B cell (primary cell): ENCODE measurements at regions not wholly inside any gene's neighbourhood (a gene's known extent, or its start where the extent isn't known, plus 50 kb on each side); places are given as distances from the start of the nearest gene placed in this dataset.

Experiments used
- CTCF ChIP-seq: fragments of 200-600 bp; IDR thresholded peaks from one replicate; pipeline ENCODE4 v1.8.0; 2022; ENCODE audit warnings: antibody characterized with exemption, mild to moderate bottlenecking
- EZH2 ChIP-seq: IDR thresholded peaks from 2 replicates; pipeline ENCODE4 v1.6.1; 2012; ENCODE audit warnings: borderline replicate concordance, low read depth, mild to moderate bottlenecking, moderate library complexity, low read length; ENCODE audit not compliant: insufficient read depth, poor library complexity, severe bottlenecking

- TF ChIP-seq CTCF, result no peak
- TF ChIP-seq EZH2, result no peak
Measured at GRCh38 chr10:84854439-84854838, 526.0 kb downstream of the CCSER2 start.
